HT1080 (cell line): ENCODE measurements at regions not wholly inside any gene's neighbourhood (a gene's known extent, or its start where the extent isn't known, plus 50 kb on each side); places are given as distances from the start of the nearest gene placed in this dataset.

ENCODE experiments used
- DNase-seq: peaks from one replicate; pipeline ENCODE4 v3.0.0-alpha.2; 2015; ENCODE audit warnings: low read depth

GRCh38 chr1:200354243-200354642 is 55.6 kb downstream of the ZNF281 start:
- DNase-seq: no peak

GRCh38 chr1:200353232-200353631 is 56.6 kb downstream of the ZNF281 start:
- DNase-seq: no peak

GRCh38 chr1:200351826-200352549 is 57.8 kb downstream of the ZNF281 start:
- peak; percentile 67 for DNase-seq

- DNase-seq: no peak
Measured at GRCh38 chr1:200351425-200351824, 58.4 kb downstream of the ZNF281 start.

- DNase-seq: peak; percentile 42
Measured at GRCh38 chr1:200346700-200347099, 63.1 kb downstream of the ZNF281 start.

GRCh38 chr1:200345520-200345919 is 64.3 kb downstream of the ZNF281 start:
- no peak for DNase-seq

- DNase-seq: no peak
Measured at GRCh38 chr1:200343874-200344273, 66.0 kb downstream of the ZNF281 start.

- DNase-seq: peak; percentile 68
Measured at GRCh38 chr1:200342511-200343311, 67.1 kb downstream of the ZNF281 start.

- no peak for DNase-seq
Measured at GRCh38 chr1:200338451-200338850, 71.4 kb downstream of the ZNF281 start.

GRCh38 chr1:200337831-200338230 is 72.0 kb downstream of the ZNF281 start:
- DNase-seq: no peak

- DNase-seq: no peak
Measured at GRCh38 chr1:200337410-200337809, 72.4 kb downstream of the ZNF281 start.

- DNase-seq: no peak
Measured at GRCh38 chr1:200336901-200337391, 72.9 kb downstream of the ZNF281 start.

- DNase-seq: peak; percentile 66
Measured at GRCh38 chr1:200336101-200336845, 73.6 kb downstream of the ZNF281 start.

GRCh38 chr1:200334661-200335256 is 75.1 kb downstream of the ZNF281 start:
- DNase-seq: peak; percentile 58

GRCh38 chr1:200333329-200333728 is 76.5 kb downstream of the ZNF281 start:
- DNase-seq: no peak

- DNase-seq: no peak
Measured at GRCh38 chr1:200332716-200333115, 77.1 kb downstream of the ZNF281 start.

- no peak for DNase-seq
Measured at GRCh38 chr1:200330741-200331428, 79.0 kb downstream of the ZNF281 start.

- no peak for DNase-seq
Measured at GRCh38 chr1:200329208-200329882, 80.5 kb downstream of the ZNF281 start.

- no peak for DNase-seq
Measured at GRCh38 chr1:200328379-200328778, 81.5 kb downstream of the ZNF281 start.

GRCh38 chr1:200323856-200324400 is 85.9 kb downstream of the ZNF281 start:
- peak; percentile 8 for DNase-seq
